ENCODE measurements at regions not wholly inside any gene's neighbourhood (a gene's known extent, or its start where the extent isn't known, plus 50 kb on each side); places are given as distances from the start of the nearest gene placed in this dataset.

GRCh38 chr7:25828468-25828867 is 323.5 kb upstream of the NFE2L3 start:
- TF ChIP-seq POLR2A (IDR thresholded peaks at IDR 0.05; ENCODE audit: low read depth, low read length) (no peak), POLR2AphosphoS5 (IDR thresholded peaks at IDR 0.05; ENCODE audit: low read depth, low read length) (no peak), PAX5 (IDR thresholded peaks at IDR 0.05; ENCODE audit: insufficient read depth, low read length, severe bottlenecking) (no peak), TAF1 (IDR thresholded peaks at IDR 0.05; ENCODE audit: low read depth, low read length) (no peak), POU2F2 (IDR thresholded peaks at IDR 0.05; ENCODE audit: low read depth, low read length) (no peak), SPI1 (IDR thresholded peaks at IDR 0.05; ENCODE audit: low read depth, low read length) (no peak)
